GM19035 (cell line): ENCODE measurements at regions not wholly inside any gene's neighbourhood (a gene's known extent, or its start where the extent isn't known, plus 50 kb on each side); places are given as distances from the start of the nearest gene placed in this dataset.
"Not testable (repeated sequence)": the region's sequence is repeated elsewhere in the genome, so short reads cannot be mapped to it uniquely, and the experiment has no call there.

Experiments used
- ATAC-seq: cut with Tn5 transposase; IDR thresholded peaks from one replicate; pipeline ENCODE4 v1.9.1; 2021; ENCODE audit not compliant: unreplicated experiment

DNA sequence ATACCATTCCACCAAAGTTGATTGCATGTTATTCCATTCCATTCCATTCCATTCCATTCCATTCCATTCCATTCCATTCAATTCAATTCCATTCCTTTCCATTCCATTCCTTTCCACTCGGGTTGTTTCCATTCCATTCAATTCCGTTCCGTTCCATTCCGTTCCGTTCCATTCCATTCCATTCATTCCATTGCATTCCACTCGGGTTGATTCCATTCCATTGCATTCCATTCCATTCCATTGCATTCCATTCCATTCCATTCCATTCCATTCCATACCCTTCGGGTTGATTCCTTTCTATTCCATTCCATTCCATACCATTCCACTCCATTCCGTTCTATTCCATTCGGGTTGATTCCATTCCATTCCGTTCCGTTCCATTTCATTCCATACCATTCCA, 166.9 kb downstream of the CWH43 start:
- peak; percentile 30 for ATAC-seq

DNA sequence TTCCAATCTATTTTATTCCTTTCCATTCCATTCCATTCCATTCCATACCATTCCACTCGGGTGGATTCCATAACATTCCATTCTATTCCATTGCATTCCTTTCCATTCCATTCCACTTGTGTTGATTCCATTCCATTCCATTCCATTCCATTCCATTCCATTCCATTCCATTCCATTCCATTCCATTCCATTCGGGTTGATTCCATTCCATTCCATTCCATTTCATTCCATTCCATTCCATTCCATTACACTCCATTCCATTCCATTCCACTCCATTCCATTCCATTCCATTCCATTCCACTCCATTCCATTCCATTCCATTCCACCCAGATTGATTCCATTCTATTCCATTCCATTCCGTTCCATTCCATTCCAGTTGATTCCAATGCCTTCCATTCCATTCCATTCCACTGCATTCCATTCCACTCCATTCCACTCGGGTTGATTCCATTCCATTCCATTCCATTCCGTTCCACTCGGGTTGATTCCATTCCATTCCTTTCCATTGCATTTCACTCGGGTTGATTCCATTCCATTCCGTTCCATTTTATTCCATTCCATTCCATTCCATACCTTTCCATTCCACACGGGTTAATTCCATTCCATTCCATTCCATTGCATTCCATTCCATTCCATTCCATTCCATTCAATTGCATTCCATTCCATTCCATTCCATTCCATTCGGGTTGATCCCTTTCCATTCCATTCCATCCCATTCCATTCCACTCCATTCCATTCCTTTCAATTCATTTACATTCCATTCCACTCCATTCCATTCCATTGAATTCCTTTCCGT, 168.4 kb downstream of the CWH43 start:
- ATAC-seq, result peak; percentile 72

DNA sequence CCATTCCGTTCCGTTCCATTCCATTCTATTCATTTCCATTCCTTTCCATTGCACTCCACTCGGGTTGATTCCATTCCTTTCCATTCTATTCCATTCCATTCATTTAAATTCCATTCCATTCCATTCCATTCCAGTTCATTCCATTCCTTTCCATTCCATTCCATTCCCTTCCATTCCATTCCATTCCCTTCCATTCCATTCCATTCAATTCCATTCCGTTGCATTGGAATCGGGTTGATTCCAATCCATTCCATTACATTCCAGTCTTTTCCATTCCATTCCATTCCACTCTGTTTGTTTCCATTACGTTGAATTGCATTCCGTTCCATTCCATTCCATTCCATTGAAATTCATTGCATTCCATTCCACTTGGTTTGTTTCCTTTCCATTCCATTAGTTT, 169.2 kb downstream of the CWH43 start:
- not testable (repeated sequence) for ATAC-seq

DNA sequence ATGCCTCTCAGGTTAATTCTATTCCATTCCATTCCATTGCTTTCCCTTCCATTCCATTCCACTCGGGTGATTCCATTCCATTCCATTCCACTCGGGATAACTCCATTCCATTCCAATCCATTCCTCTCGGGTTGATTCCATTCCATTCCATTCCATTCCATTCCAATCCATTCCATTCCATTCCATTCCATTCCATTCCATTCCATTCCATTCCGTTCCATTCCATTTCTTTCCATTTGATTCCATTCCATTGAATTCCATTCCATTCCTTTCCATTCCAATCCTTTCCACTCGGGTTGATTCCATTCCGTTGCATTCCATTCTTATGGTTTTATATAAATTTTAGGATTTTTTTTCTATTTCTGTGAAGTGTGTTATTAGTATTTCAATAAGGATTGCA, 170.2 kb downstream of the CWH43 start:
- not testable (repeated sequence) for ATAC-seq

DNA sequence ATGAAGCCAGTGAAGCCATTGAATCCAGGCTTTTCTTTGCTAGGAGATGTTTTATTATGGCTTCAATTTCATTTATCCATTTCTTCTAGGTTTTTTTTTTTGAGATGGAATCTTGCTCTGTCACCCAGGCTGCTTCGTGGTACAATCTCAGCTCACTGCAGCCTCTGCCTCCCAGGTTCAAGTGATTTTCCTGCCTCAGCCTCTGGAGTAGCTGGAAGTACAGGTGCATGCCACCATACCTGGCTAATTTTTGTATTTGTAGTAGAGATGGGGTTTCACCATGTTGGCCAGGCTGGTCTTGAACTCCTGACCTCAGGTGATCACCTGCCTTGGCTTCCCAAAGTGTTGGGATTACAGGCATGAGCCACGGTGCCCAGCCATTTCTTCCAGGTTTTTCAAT, 171.6 kb downstream of the CWH43 start:
- ATAC-seq, result not testable (repeated sequence)

DNA sequence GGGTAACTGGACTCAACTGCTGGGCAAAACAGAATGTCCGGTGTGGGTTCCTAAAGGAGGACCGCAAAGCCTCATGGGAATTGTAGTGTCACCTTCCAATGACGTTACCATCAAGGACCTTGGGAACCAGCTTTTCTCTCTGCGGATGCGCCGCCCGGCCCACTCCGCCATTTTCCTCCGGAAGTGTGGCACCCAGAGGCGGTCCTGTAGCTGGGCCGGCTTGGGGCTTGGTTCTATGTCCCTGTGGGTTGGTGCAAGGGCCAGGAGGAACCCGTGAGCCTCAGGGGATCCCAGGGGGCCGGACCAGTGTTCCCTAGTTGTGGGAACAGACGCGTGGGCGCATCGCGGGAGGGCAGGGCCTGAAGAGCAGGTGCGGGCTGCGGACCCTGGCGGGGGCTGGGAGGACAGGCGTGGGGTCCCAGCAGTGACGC, 175.1 kb downstream of the CWH43 start:
- ATAC-seq, result not testable (repeated sequence)

DNA sequence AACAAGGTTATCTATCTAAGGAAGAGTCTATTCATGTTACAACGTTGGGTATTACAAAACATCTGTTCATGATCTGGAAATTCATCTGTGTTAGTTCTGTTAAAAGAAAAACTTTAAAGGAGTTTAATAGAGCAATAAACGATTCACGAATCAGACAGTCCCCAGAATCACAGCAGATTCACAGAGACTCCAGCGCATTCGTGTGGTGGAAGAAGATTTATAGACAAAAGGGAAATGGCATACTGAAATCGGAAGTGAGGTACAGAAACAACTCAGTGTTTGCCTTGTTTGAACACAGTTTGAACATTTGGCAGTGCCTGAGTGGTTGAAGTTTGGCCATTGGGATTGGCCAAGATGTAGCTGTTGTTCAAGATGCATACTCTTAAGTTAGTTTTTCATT, 178.8 kb downstream of the CWH43 start:
- ATAC-seq, result not testable (repeated sequence)

DNA sequence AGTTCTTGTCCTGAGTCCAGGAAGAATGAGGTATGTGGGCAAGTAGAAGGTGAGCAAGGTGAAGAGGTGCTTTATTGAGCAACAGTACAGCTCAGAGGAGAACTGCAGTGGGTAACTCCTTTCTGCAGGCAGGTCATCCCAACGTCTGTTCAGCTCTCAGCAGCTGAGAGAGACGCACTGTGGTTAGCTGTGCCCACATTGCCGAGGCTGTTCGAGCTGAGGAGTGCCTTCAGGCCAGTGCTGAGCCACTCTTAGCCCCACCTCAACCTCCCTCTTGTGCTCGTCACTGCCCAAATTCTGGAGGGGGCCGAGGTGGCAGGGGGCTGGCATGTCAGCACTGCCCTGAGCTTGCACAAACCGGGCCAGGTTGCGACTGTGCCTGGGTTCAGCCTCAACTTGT, 191.8 kb downstream of the CWH43 start:
- ATAC-seq, result not testable (repeated sequence)

DNA sequence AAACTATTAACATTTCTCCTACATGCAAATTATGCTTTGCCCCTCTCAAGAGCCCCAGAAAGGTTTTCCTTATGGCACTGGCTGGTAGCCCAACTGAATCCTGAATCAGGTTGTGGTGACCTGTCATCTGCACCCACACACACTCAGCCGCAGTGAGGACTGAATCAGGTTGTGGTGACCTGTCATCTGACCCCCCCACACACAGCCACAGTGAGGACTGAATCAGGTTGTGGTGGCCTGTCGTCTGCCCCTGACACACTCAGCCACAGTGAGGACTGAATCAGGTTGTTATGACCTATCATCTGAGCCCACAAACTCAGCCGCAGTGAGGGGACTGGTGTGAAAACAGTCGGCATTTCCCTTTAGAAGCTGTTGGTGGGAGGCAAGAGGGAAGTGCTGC, 195.0 kb downstream of the CWH43 start:
- ATAC-seq, result not testable (repeated sequence)

DNA sequence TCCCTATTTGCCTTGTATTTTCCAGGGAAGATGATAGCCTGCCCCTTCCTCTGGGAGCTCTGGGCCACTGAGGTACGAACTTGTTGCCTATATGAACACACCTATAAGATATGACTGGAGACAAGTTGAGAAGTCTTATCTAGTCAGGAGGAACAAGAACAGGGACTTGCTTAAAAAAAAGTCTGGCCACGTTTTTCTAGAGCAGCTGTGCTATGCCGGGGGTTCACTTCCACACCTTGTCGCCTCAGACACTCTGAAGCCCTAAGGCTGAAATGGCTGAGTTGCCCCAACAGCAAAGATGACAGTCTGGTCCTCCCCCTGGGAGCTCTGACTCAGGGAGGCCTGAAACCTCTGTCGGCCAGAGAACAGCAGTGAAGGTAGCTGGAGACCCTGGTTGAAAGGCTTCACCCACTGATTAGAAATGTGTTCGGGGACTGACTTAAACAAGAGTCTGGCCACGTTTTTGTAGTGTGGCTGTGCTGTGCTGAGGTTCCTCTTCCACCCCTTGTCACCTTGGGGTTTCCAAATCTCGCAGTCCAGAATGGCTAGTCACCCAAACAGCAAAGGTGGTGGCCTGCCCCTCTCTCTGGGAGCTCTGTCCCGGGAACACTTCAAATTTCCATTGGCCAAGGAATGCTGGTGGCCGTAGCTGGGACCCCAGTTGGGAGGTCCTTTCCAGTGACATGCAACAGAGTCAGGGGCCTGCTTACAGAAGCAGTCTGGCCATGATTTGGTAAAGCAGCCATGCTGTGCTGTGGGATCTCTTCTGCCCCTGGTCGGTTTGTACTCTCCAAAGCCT, 225.5 kb downstream of the CWH43 start:
- not testable (repeated sequence) for ATAC-seq

DNA sequence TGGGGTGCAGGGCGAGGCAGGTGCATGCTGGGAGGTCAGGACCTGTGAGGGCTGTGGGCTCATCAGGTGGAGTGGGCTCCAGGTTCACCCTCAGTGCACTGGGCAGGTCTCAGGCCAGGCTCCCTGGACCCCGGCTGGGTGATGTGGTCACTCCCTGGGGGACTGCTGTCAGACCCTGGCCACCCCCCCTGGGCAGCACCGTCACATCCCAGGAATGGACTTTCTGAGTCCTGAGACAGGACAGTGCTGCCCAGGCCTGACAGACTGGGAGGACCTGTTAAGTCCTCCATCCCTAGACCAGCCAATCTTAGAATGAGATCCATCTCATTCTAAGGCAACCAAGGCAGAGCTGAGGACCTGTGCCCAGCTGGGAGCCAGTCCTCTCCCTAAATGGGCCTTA, 227.2 kb downstream of the CWH43 start:
- ATAC-seq, result not testable (repeated sequence)

DNA sequence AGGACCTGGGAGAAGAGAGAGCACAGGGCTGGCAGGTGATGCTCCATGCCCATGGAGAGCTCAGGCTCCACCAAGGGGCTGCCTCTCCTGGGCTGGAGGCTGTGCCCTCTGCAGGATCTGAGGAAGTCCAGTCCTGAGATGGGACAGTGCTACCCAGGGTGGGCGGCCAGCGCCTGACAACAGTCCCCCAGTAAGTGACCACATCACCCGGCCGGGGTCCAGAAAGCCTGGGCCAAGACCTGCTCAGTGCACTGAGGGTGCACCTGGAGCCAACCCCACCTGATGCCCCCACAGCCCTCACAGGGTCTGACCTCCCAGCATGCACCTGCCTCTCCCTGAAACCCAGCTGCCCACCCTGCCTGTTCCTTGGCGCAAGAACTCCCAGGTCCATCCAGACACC, 227.7 kb downstream of the CWH43 start:
- not testable (repeated sequence) for ATAC-seq

DNA sequence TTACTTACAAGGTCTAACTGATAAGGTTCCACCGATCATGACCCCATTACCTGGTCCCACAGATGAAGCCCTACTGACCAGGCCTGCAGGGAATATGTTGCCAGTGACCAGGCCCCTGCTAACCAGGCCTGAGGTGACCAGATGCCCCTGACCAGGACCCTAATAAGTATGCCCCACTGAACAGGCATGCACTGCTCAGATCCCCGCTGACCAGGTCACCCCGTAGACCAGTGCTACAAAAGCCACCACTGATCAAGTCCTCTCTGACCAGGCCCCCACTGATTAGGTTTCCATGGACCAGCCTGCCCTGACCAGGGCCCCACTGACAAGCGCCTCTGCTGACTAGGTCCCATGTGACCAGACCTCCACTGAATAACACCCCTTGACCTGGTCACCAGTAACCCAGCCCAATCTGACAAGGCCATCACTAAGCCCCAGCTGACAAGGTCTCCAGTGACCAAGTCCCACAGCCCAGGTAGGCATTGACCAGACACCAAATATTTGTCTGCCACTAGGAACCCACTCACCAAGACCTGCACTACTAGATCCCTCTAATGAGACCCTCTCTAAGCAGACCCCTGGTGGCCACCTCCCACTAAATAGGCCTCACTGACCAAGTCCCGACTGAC, 228.5 kb downstream of the CWH43 start:
- not testable (repeated sequence) for ATAC-seq

DNA sequence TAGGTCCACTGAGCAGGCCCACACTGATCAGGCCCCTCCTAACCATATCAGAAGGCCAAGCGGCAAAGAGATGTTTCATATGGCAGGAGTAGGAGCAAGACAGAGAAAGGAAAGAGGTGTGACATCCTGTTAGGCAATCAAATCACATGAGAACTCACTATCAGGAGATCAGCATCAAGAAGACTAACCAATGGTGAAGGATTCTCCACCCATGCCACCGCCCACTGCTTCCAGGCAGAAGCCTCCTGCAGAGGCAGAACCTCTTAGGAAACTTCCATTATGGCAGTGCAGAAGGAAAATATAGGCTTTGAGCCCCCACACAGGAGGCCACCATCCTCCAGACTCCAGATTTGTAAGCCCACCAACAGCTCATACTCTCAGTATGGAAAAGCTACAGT, 229.0 kb downstream of the CWH43 start:
- ATAC-seq, result not testable (repeated sequence)

DNA sequence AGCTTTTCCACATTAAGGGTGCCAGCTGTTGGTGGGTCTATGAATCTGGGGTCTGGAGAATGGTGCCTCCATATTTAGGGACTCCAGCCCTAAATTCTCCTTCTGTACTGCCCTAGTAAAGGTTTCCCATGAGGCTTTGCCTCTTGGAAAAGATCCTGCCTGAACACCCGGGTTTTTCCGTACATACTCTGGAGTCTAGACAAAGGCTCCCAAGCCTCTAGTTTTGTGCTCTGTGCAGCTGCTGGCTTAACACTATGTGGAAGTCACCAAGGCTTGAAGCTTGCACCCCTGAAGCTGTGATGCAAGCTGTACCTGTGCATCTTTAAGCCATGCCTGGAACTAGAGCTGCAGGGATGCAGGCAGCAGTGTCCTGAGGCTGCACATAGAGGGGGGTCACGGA, 230.5 kb downstream of the CWH43 start:
- not testable (repeated sequence) for ATAC-seq

DNA sequence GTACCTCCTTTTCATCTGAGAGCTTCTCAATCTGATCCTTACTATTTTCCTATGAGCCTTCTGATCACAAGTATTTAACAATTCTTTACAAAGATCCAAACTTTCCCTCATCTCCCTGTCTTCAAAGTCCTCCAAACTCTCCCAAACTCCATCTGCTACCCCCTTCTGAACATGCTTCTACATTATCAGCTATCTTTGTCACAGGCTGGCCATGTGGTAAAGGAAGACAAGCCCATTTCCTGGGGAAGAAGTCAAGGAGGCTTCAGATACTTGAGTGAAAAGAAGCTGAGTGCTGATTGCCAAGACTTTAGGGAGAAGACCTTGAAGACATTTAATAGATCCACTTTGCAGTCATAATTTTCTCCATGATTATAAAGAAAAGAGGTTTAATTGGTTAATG, 231.4 kb downstream of the CWH43 start:
- ATAC-seq, result no peak

DNA sequence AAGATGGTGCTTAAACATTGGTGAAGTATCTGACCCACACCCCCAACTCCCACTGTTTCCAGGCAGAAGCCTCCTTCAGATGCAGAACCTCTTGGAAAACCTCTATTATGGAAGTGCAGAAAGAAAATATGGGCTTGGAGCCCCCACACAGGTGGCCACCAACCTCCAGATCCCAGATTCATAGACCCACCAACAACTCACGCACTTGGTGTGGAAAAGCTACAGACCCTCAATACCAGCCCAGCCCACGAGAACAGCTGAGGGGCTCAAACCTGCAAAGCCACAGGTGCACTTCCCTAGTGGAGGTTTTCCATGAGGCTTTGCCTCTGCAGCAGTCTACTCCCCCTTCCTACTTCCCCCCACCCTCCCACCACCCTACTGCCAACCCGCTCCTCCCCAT, 232.0 kb downstream of the CWH43 start:
- not testable (repeated sequence) for ATAC-seq

DNA sequence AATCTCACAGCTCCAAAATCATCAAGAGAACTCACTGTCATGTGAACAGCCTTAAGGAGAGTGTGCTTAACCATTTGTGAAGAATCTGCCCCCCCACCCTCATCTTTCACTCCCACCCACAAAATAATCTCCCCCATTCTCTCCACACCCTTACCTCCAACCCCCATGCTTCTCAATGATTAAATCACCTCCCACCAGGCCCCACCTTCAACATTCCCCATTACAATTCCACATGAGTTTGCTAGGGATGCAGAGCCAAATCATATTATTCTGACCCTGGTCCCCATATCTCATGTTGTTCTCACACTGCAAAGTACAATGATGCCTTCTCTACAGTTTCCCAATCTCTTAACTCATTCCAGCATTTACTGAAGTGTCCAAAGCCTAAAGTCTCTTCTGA, 232.9 kb downstream of the CWH43 start:
- not testable (repeated sequence) for ATAC-seq

DNA sequence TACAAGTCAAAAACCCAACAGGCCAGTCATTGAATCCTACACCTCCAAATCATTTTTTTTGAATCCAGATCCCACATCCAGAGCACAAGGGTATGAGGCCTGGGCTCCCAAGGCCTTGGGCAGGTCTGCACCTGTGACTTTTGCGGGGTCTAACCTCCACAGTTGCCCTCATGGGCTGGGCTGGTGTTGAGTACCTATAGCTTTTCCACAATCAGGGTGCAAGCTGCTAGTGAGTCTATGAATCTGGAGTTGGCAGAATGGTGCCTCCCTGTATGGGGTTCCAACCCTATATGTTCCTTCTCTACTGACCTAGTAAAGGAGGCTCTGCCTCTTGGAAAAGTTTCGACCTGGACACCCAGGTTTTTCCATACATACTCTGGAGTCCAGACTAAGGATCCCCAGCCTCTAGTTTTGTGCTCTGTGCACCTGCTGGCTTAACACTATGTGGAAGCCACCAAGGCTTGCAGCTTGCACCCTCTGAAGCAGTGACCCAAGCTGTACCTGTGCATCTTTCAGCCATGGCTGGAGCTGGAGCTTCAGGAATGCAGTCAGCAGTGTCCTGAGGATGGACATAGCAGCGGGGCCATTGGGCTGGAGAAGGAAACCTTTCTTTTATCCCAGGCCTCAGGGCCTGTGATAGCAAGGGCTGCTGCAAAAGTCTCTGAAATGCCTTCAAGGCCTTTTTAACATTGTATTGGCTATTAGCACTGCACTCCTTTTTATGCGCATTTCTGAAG, 233.6 kb downstream of the CWH43 start:
- ATAC-seq, result not testable (repeated sequence)

DNA sequence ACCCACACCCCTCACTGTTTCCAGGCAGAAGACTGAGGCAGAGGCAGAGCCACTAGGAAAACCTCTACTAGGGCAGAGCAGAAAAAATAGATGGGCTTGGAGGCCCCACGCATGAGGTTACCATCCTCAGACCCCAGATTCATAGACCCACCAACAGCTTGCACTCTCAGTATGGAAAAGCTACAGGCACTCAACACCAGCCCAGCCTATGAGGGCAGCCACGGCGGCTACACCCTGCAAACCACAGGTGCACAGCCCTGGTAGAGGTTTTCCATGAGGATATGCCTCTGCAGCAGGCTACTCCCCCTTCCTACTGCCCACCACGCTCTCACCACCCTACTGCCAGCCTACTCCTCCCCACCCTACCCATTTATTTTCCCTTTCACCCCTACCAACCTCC, 235.1 kb downstream of the CWH43 start:
- ATAC-seq, result no peak

DNA sequence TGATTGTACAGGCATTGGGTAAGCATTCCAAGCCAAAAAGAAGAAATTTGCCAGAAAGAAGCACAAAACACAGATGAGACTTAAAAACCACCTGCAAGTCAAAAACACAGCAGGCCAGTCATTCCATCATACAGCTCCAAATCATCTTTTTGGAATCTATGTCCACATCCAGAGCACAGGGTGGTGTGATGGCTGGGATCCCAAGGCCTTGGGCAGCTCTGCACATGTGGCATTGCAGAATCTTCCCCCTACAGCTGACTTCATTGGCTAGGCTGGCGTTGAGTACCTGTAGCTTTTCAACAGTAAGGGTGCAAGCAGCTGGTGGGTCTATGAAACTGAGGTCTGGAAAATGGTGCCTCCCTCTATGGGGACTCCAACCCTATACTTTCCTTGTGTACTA, 236.7 kb downstream of the CWH43 start:
- not testable (repeated sequence) for ATAC-seq
